PC-3 (cell line): ENCODE measurements at regions not wholly inside any gene's neighbourhood (a gene's known extent, or its start where the extent isn't known, plus 50 kb on each side); places are given as distances from the start of the nearest gene placed in this dataset.

Experiments used
- EZH2 ChIP-seq: fragments of 300-600 bp; sonication (generic); IDR thresholded peaks from one replicate; pipeline ENCODE4 v1.6.1; 2017; ENCODE audit warnings: antibody characterized with exemption, mild to moderate bottlenecking, low read length; ENCODE audit not compliant: unreplicated experiment
- TF ChIP-seq, protein P1 (sequence below): fragments of 300-600 bp; sonication (generic); conservative IDR thresholded peaks from 2 replicates; pipeline ENCODE4 v1.5.1; 2017; ENCODE audit warnings: antibody characterized with exemption, low read depth, mild to moderate bottlenecking, low read length

GRCh38 chrX:115896362-115896761 lies 274.2 kb upstream of the AGTR2 start:
- TF ChIP-seq, protein P1, sequence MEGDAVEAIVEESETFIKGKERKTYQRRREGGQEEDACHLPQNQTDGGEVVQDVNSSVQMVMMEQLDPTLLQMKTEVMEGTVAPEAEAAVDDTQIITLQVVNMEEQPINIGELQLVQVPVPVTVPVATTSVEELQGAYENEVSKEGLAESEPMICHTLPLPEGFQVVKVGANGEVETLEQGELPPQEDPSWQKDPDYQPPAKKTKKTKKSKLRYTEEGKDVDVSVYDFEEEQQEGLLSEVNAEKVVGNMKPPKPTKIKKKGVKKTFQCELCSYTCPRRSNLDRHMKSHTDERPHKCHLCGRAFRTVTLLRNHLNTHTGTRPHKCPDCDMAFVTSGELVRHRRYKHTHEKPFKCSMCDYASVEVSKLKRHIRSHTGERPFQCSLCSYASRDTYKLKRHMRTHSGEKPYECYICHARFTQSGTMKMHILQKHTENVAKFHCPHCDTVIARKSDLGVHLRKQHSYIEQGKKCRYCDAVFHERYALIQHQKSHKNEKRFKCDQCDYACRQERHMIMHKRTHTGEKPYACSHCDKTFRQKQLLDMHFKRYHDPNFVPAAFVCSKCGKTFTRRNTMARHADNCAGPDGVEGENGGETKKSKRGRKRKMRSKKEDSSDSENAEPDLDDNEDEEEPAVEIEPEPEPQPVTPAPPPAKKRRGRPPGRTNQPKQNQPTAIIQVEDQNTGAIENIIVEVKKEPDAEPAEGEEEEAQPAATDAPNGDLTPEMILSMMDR: no peak
- no peak for TF ChIP-seq EZH2
